Left renal pelvis (tissue), 4 donors: ENCODE measurements at regions not wholly inside any gene's neighbourhood (a gene's known extent, or its start where the extent isn't known, plus 50 kb on each side); places are given as distances from the start of the nearest gene placed in this dataset.

ENCODE experiments used
- DNase-seq, 4 donors: peaks; one replicate each; pipeline ENCODE4 v3.0.0-alpha.2; 2013; ENCODE audit warnings: low read depth in 4 of 4, low spot score in 3 of 4

GRCh38 chr4:56099378-56099786 lies 150.6 kb downstream of the CEP135 start:
- DNase-seq = no peak

GRCh38 chr4:56093576-56093975 lies 144.8 kb downstream of the CEP135 start:
- no peak for DNase-seq

GRCh38 chr4:56092540-56092939 lies 143.8 kb downstream of the CEP135 start:
- no peak for DNase-seq

- DNase-seq = no peak
These were observed 137.8 kb downstream of the CEP135 start for GRCh38 chr4:56086561-56086960.

GRCh38 chr4:56086073-56086541 lies 137.4 kb downstream of the CEP135 start:
- no peak for DNase-seq

GRCh38 chr4:56085275-56085674 lies 136.5 kb downstream of the CEP135 start:
- DNase-seq = no peak

- no peak for DNase-seq
These were observed 136.1 kb downstream of the CEP135 start for GRCh38 chr4:56084851-56085250.
